ENCODE measurements at regions not wholly inside any gene's neighbourhood (a gene's known extent, or its start where the extent isn't known, plus 50 kb on each side); places are given as distances from the start of the nearest gene placed in this dataset.
A peak's percentile ranks its signal among the peaks of the same experiment; 100 is the strongest.

DNA sequence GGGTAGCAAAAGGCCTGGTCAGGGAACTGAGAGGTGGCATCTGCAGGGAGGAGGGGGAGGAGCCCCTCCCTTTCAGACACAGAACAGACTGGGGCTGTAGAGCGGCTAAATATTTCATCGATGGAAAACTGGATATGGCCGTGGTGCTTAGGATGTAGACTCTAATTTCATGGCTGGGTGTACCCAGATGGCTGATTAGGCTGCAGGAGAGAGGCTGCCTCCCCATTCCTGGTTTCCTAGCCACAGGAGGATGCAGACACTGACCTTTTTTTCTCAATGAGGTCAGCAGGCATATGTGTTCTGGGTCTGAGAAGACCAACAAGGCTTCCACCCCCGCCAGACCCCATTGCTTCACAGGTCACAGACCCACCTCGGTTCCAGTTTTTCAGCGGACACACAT, 58.1 kb upstream of the CALM2 start:
- peaks cover 8 to 63% (median 47%) of the 10 kb centered on the region in 4 donors for H3K4me1 ChIP-seq
- TF ChIP-seq, protein P1, sequence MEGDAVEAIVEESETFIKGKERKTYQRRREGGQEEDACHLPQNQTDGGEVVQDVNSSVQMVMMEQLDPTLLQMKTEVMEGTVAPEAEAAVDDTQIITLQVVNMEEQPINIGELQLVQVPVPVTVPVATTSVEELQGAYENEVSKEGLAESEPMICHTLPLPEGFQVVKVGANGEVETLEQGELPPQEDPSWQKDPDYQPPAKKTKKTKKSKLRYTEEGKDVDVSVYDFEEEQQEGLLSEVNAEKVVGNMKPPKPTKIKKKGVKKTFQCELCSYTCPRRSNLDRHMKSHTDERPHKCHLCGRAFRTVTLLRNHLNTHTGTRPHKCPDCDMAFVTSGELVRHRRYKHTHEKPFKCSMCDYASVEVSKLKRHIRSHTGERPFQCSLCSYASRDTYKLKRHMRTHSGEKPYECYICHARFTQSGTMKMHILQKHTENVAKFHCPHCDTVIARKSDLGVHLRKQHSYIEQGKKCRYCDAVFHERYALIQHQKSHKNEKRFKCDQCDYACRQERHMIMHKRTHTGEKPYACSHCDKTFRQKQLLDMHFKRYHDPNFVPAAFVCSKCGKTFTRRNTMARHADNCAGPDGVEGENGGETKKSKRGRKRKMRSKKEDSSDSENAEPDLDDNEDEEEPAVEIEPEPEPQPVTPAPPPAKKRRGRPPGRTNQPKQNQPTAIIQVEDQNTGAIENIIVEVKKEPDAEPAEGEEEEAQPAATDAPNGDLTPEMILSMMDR (IDR thresholded peaks at IDR 0.05): no peak
- TF ChIP-seq EP300 (IDR thresholded peaks at IDR 0.05) (no peak), POLR2AphosphoS5 (IDR thresholded peaks at IDR 0.05) (no peak), POLR2A (IDR thresholded peaks at IDR 0.05; ENCODE audit: low read depth) (no peak)
- H3K36me3 ChIP-seq: no peaks in the 10 kb centered on the region
- H3K27ac ChIP-seq (replicated peaks in 1 of 4): no peak overlapping the region
- DNase-seq (ENCODE audit: extremely low spot score): no peak
- intact Hi-C loops (cut with DNase I): no loop called here
- WGBS: 96% methylated on average over 6 of the region's 6 CpGs
- no peaks in the 10 kb centered on the region for H3K27me3 ChIP-seq
- no peak overlapping the region for H3K4me3 ChIP-seq
- H3K9me3 ChIP-seq: no peaks in the 10 kb centered on the region

- H3K4me1 ChIP-seq: peaks cover 8 to 60% (median 43%) of the 10 kb centered on the region in 4 donors
- 75% methylated on average over 8 of the region's 8 CpGs for WGBS
- peak overlapping the region in 3 of 4 donors; percentile 82 to 86 (median 84) for H3K27ac ChIP-seq (replicated peaks in 1 of 4)
- H3K9me3 ChIP-seq: no peaks in the 10 kb centered on the region
- H3K4me3 ChIP-seq: no peak overlapping the region
- TF ChIP-seq, protein P1 (IDR thresholded peaks at IDR 0.05): no peak
- no peak for TF ChIP-seq EP300 (IDR thresholded peaks at IDR 0.05)
- TF ChIP-seq POLR2AphosphoS5 (IDR thresholded peaks at IDR 0.05): peak in 1 of 2 donors; percentile 30
- no peak for TF ChIP-seq POLR2A (IDR thresholded peaks at IDR 0.05; ENCODE audit: low read depth)
- no peak for DNase-seq (ENCODE audit: extremely low spot score)
- intact Hi-C loops (cut with DNase I): no loop called here
- no peaks in the 10 kb centered on the region for H3K36me3 ChIP-seq
- H3K27me3 ChIP-seq: no peaks in the 10 kb centered on the region
Measured at GRCh38 chr2:47232738-47233415, 56.6 kb upstream of the CALM2 start.

GRCh38 chr2:47230418-47230817, 54.1 kb upstream of the CALM2 start:
- Histone ChIP-seq H3K4me3 (no peak overlapping the region), H3K9me3 (no peaks in the 10 kb centered on the region), H3K27me3 (no peaks in the 10 kb centered on the region), H3K27ac (replicated peaks in 1 of 4) (peak overlapping the region; percentile 80 to 86 (median 83)), H3K4me1 (peaks cover 17 to 61% (median 46%) of the 10 kb centered on the region in 4 donors), H3K36me3 (no peaks in the 10 kb centered on the region)
- WGBS: 27% methylated on average over 4 of the region's 4 CpGs
- TF ChIP-seq, protein P1 (IDR thresholded peaks at IDR 0.05): no peak
- TF ChIP-seq POLR2AphosphoS5 (IDR thresholded peaks at IDR 0.05): peak; percentile 70 to 78
- intact Hi-C loops (cut with DNase I): no loop called here
- no peak for DNase-seq (ENCODE audit: extremely low spot score)

- peak overlapping the region in 2 of 4 donors; percentile 24 to 29 for H3K27ac ChIP-seq (replicated peaks in 1 of 4)
- H3K27me3 ChIP-seq: no peaks in the 10 kb centered on the region
- no peak for DNase-seq (ENCODE audit: extremely low spot score)
- TF ChIP-seq, protein P1 (IDR thresholded peaks at IDR 0.05): no peak
- H3K4me1 ChIP-seq: peaks cover 24 to 59% (median 48%) of the 10 kb centered on the region in 4 donors
- no peaks in the 10 kb centered on the region for H3K9me3 ChIP-seq
- 92% methylated on average over 9 of the region's 9 CpGs for WGBS
- H3K36me3 ChIP-seq: no peaks in the 10 kb centered on the region
- intact Hi-C loops (cut with DNase I): loop anchor here (5.0 kb wide), 1 partner anchor 40 kb away; no protein-coding TSS in a partner anchor
- no peak overlapping the region for H3K4me3 ChIP-seq
Measured at GRCh38 chr2:47227532-47228279, 51.4 kb upstream of the CALM2 start.

Data from esophagus muscularis mucosa (tissue), 4 donors.